H1 (cell line): ENCODE measurements at regions not wholly inside any gene's neighbourhood (a gene's known extent, or its start where the extent isn't known, plus 50 kb on each side); places are given as distances from the start of the nearest gene placed in this dataset.

Experiments
- CTCF ChIA-PET: fragments of 300-600 bp; sonication (Branson Sonifier 250); formaldehyde crosslinking; loops from one replicate; lab custom pipeline; 2021; ENCODE audit not compliant: partially characterized antibody; lab: Charles Lee
- POLR2A ChIA-PET: fragments of 300-600 bp; sonication (Branson Sonifier 250); formaldehyde crosslinking; loops from one replicate; lab custom pipeline; 2021; ENCODE audit warnings: inconsistent platforms; ENCODE audit not compliant: partially characterized antibody; lab: Charles Lee
- DNase-seq, 2 experiments: peaks; one replicate each; pipeline versions ENCODE4 v3.0.0 to v3.0.0-alpha.2; 2010 to 2022; ENCODE audit warnings: low spot score in 2 of 2, low read depth in 1 of 2, mixed read lengths in 1 of 2
- FAIRE-seq: peaks from 2 replicates; lab custom pipeline; 2011; peaks lifted over from hg19 to GRCh38; lab: Jason Lieb, UNC
- H2AFZ ChIP-seq: 2 replicates; pipeline ENCODE4 v1.8.1; 2012; ENCODE audit warnings: low read length, inconsistent platforms
- H2AK5ac ChIP-seq: 2 replicates; pipeline ENCODE4 v1.6.1; 2013; ENCODE audit warnings: low read depth, low read length
- H2BK120ac ChIP-seq: replicated peaks from 2 replicates; pipeline ENCODE3; 2013; ENCODE audit warnings: low read depth, low read length, inconsistent platforms
- H2BK12ac ChIP-seq: 2 replicates; pipeline ENCODE4 v1.6.1; 2013; ENCODE audit warnings: low read depth, low read length
- H2BK15ac ChIP-seq: 2 replicates; pipeline ENCODE4 v1.6.1; 2013; ENCODE audit warnings: low read length
- H2BK20ac ChIP-seq: 2 replicates; pipeline ENCODE4 v1.6.1; 2013; ENCODE audit warnings: low read length
- H2BK5ac ChIP-seq: 2 replicates; pipeline ENCODE4 v1.6.1; 2013; ENCODE audit warnings: low read depth, low read length
- H3K14ac ChIP-seq: 2 replicates; pipeline ENCODE4 v1.6.1; 2013; ENCODE audit warnings: inconsistent platforms; ENCODE audit not compliant: insufficient read length
- H3K18ac ChIP-seq: 2 replicates; pipeline ENCODE4 v1.6.1; 2013; ENCODE audit warnings: low read length; ENCODE audit errors: extremely low read depth
- H3K23ac ChIP-seq: 2 replicates; pipeline ENCODE4 v1.6.1; 2013; ENCODE audit warnings: inconsistent platforms; ENCODE audit not compliant: insufficient read length
- H3K23me2 ChIP-seq: 2 replicates; pipeline ENCODE4 v1.6.1; 2013; ENCODE audit warnings: low read depth, low read length
- H3K27ac ChIP-seq: 2 replicates; pipeline ENCODE4 v1.6.1; 2011; ENCODE audit warnings: low read depth, low read length, inconsistent platforms
- H3K27me3 ChIP-seq, 4 experiments: replicated peaks in 1 of 4; 1 replicate in 1 of 4; 2 replicates in 3 of 4; pipeline versions ENCODE4 v1.6.1 to v1.8.1; 2011 to 2013; ENCODE audit warnings: low read length in 3 of 4, mild to moderate bottlenecking in 3 of 4, inconsistent platforms in 2 of 4, mixed read lengths in 2 of 4, moderate library complexity in 1 of 4; ENCODE audit not compliant: control insufficient read depth in 3 of 4, insufficient read depth in 3 of 4; ENCODE audit errors: extremely low read depth in 1 of 4
- H3K36me3 ChIP-seq, 4 experiments: 2 replicates each; pipeline versions ENCODE4 v1.6.1 to v1.8.1; 2011 to 2013; ENCODE audit warnings: mild to moderate bottlenecking in 4 of 4, low read length in 3 of 4, moderate library complexity in 2 of 4, control low read depth in 1 of 4, inconsistent platforms in 1 of 4; ENCODE audit not compliant: insufficient read depth in 4 of 4, control insufficient read depth in 2 of 4
- H3K4ac ChIP-seq: replicated peaks from 2 replicates; pipeline ENCODE3; 2013; ENCODE audit warnings: low read length, low read depth, mixed read lengths, inconsistent platforms; ENCODE audit not compliant: insufficient read length
- H3K4me1 ChIP-seq, 4 experiments: replicated peaks in 1 of 4; 1 replicate in 1 of 4; 2 replicates in 3 of 4; pipeline versions ENCODE4 v1.6.1 to v1.8.1; 2011 to 2013; ENCODE audit warnings: low read length in 3 of 4, inconsistent platforms in 2 of 4, mixed read lengths in 1 of 4; ENCODE audit not compliant: insufficient read depth in 4 of 4, control insufficient read depth in 3 of 4
- H3K4me2 ChIP-seq, 2 experiments: 2 replicates each; pipeline versions ENCODE4 v1.6.1 to v1.8.1; 2011 to 2013; ENCODE audit warnings: low read depth in 2 of 2, low read length in 2 of 2, control low read depth in 1 of 2, inconsistent platforms in 1 of 2, mild to moderate bottlenecking in 1 of 2; ENCODE audit not compliant: insufficient read depth in 1 of 2
- H3K4me3 ChIP-seq, 4 experiments: fragments of 200-600, 300-600 bp in 1 of 4; sonication (generic), shearing (Covaris generic), sonication (Bioruptor Twin) in 1 of 4; 2 replicates each; pipeline versions ENCODE4 v1.5.1 to v1.8.1; 2011 to 2016; ENCODE audit warnings: low read length in 4 of 4, low read depth in 3 of 4, control low read depth in 2 of 4, inconsistent platforms in 2 of 4, mild to moderate bottlenecking in 2 of 4, mixed read lengths in 1 of 4, moderate library complexity in 1 of 4; ENCODE audit not compliant: insufficient read depth in 2 of 4; ENCODE audit errors: extremely low read depth in 1 of 4
- H3K56ac ChIP-seq: replicated peaks from 2 replicates; pipeline ENCODE3; 2013; ENCODE audit warnings: low read depth, mild to moderate bottlenecking, mixed read lengths, low read length, inconsistent platforms; ENCODE audit not compliant: insufficient read length
- H3K79me1 ChIP-seq: 2 replicates; pipeline ENCODE4 v1.6.1; 2013; ENCODE audit warnings: low read depth, low read length, control low read depth
- H3K79me2 ChIP-seq, 2 experiments: 2 replicates each; pipeline versions ENCODE4 v1.6.1 to v1.8.1; 2012 to 2013; ENCODE audit warnings: low read length in 2 of 2, mild to moderate bottlenecking in 2 of 2, inconsistent platforms in 1 of 2; ENCODE audit not compliant: insufficient read depth in 2 of 2, control insufficient read depth in 1 of 2
- H3K9ac ChIP-seq, 4 experiments: replicated peaks in 1 of 4; 1 replicate in 1 of 4; 2 replicates in 3 of 4; pipeline versions ENCODE4 v1.6.1 to v1.8.1; 2011 to 2013; ENCODE audit warnings: low read depth in 3 of 4, low read length in 3 of 4, control low read depth in 2 of 4, mild to moderate bottlenecking in 2 of 4, moderate library complexity in 2 of 4, inconsistent platforms in 1 of 4; ENCODE audit errors: extremely low read depth in 1 of 4
- H3K9me3 ChIP-seq, 2 experiments: 2 replicates each; pipeline versions ENCODE4 v1.6.1 to v1.8.1; 2012 to 2013; ENCODE audit warnings: mild to moderate bottlenecking in 2 of 2, moderate library complexity in 2 of 2, control low read depth in 1 of 2, inconsistent platforms in 1 of 2, low read depth in 1 of 2, low read length in 1 of 2, mixed read lengths in 1 of 2; ENCODE audit not compliant: insufficient read depth in 2 of 2
- H4K20me1 ChIP-seq, 2 experiments: replicated peaks in 1 of 2; 2 replicates each; pipeline versions ENCODE3 to v1.8.1; 2011 to 2013; ENCODE audit warnings: inconsistent platforms in 2 of 2, low read length in 2 of 2, mild to moderate bottlenecking in 1 of 2; ENCODE audit not compliant: insufficient read depth in 2 of 2, control insufficient read depth in 1 of 2
- H4K5ac ChIP-seq: 2 replicates; pipeline ENCODE4 v1.6.1; 2013; ENCODE audit warnings: low read length, low read depth, mixed read lengths, inconsistent platforms; ENCODE audit not compliant: insufficient read length
- H4K8ac ChIP-seq: 2 replicates; pipeline ENCODE4 v1.8.0; 2013; ENCODE audit warnings: mild to moderate bottlenecking, moderate library complexity, low read length, inconsistent platforms; ENCODE audit not compliant: insufficient read depth; ENCODE audit errors: extremely low read depth
- H4K91ac ChIP-seq: replicated peaks from 2 replicates; pipeline ENCODE3; 2013; ENCODE audit warnings: low read length, mixed read lengths, inconsistent platforms; ENCODE audit not compliant: insufficient read length
- CHD2 ChIP-seq: IDR thresholded peaks from 2 replicates; pipeline ENCODE4 v1.6.1; 2012; ENCODE audit warnings: low read length, improper control_type of control experiment
- CTBP2 ChIP-seq: IDR thresholded peaks from 2 replicates; pipeline ENCODE4 v1.7.0; 2011; ENCODE audit warnings: borderline replicate concordance, mild to moderate bottlenecking, moderate library complexity, mixed read lengths, low read length; ENCODE audit not compliant: insufficient read depth, insufficient read length
- EZH2 ChIP-seq: fragments of 200-600 bp; sonication (generic); IDR thresholded peaks from 2 replicates; pipeline ENCODE4 v1.7.1; 2012; ENCODE audit warnings: low read depth, mild to moderate bottlenecking, moderate library complexity, low read length, inconsistent platforms; ENCODE audit not compliant: severe bottlenecking
- HDAC2 ChIP-seq, 2 experiments: fragments of 300-600 bp in 1 of 2; sonication (generic) in 1 of 2; IDR thresholded peaks; 2 replicates each; pipeline ENCODE4 v1.6.1; 2011 to 2012; ENCODE audit warnings: low read depth in 2 of 2, low read length in 2 of 2, mild to moderate bottlenecking in 2 of 2, moderate library complexity in 2 of 2, borderline replicate concordance in 1 of 2, inconsistent platforms in 1 of 2
- POLR2A ChIP-seq, 2 experiments: IDR thresholded peaks; 1 replicate in 1 of 2; 2 replicates in 1 of 2; pipeline ENCODE4 v1.6.1; 2011; ENCODE audit warnings: low read depth in 2 of 2, low read length in 2 of 2, mild to moderate bottlenecking in 2 of 2; ENCODE audit errors: control extremely low read depth in 1 of 2
- POU5F1 ChIP-seq: IDR thresholded peaks from 2 replicates; pipeline ENCODE4 v1.6.1; 2011; ENCODE audit warnings: low read depth, mild to moderate bottlenecking, low read length, moderate library complexity
- SAP30 ChIP-seq: fragments of 300-600 bp; sonication (generic); IDR thresholded peaks from 2 replicates; pipeline ENCODE4 v1.7.1; 2012; ENCODE audit warnings: low read length, moderate library complexity, mild to moderate bottlenecking, inconsistent platforms; ENCODE audit not compliant: insufficient read depth, insufficient replicate concordance
- SIN3A ChIP-seq, 2 experiments: IDR thresholded peaks in 1 of 2; conservative IDR thresholded peaks in 1 of 2; 2 replicates each; pipeline ENCODE4 v1.6.1; 2011 to 2012; ENCODE audit warnings: low read length in 2 of 2, improper control_type of control experiment in 1 of 2, low read depth in 1 of 2, mild to moderate bottlenecking in 1 of 2
- SIRT6 ChIP-seq: IDR thresholded peaks from one replicate; pipeline ENCODE4 v1.7.1; 2012; ENCODE audit warnings: low read length, inconsistent platforms
- TAF7 ChIP-seq: optimal IDR thresholded peaks from 2 replicates; pipeline ENCODE3; 2011; ENCODE audit warnings: low read depth, mild to moderate bottlenecking, inconsistent platforms, low read length, moderate library complexity, borderline replicate concordance
- TEAD4 ChIP-seq: IDR thresholded peaks from 2 replicates; pipeline ENCODE4 v1.6.1; 2012; ENCODE audit warnings: low read depth, low read length, inconsistent platforms, mixed read lengths
- WGBS, 2 experiments: shearing (Covaris generic) in 1 of 2; methylation state at CpG; one replicate each; pipeline versions ENCODE4 v1.1.6 to v1.1.7; 2013 to 2015; ENCODE audit warnings: low lambda C conversion rate in 2 of 2, mixed read lengths in 2 of 2, inconsistent platforms in 1 of 2, low coverage in 1 of 2, missing lambda C conversion rate in 1 of 2; ENCODE audit not compliant: insufficient replicate concordance in 2 of 2, insufficient coverage in 1 of 2, insufficient read length in 1 of 2; ENCODE audit errors: extremely low coverage in 1 of 2, missing lambda C conversion rate in 1 of 2; 5-methylcytosine and 5-hydroxymethylcytosine counted together
- TF ChIP-seq, protein P1 (sequence below): IDR thresholded peaks from 2 replicates; pipeline ENCODE4 v1.6.1; 2011; ENCODE audit warnings: low read depth, mild to moderate bottlenecking, low read length; ENCODE audit not compliant: insufficient read depth
- TF ChIP-seq, protein P2 (sequence below): IDR thresholded peaks from 2 replicates; pipeline ENCODE4 v1.6.1; 2012; ENCODE audit warnings: inconsistent platforms

DNA sequence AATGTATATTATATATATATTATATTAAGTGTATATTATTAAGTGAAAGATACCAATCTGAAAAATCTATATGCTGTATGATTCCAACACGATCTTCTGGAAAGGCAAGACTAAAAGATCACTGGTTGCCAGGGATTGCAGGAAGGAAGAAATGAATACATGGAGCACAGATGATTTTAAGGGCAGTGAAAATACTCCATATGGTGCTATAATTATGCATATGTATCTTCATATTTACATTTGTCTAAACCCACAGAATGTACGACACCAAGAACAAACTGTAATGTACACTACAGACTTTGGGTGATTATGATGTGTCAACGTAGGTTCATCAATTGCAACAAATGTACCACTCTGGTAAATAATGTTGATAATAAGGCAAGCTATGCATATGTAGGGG, 194.7 kb upstream of the MME start:
- H3K23me2 ChIP-seq = no peaks in the 10 kb centered on the region
- H3K4me1 ChIP-seq = no peaks in the 10 kb centered on the region
- no peak for FAIRE-seq
- H2AK5ac ChIP-seq = no peak overlapping the region
- ChIA-PET POLR2A (no interaction called here), CTCF (interaction anchor here (1.9 kb wide), 1 partner anchor 10 kb away, joined by 4 read pairs; no protein-coding TSS in a partner anchor)
- H4K91ac ChIP-seq = no peak overlapping the region
- no peak overlapping the region for H2BK5ac ChIP-seq
- WGBS, 2 experiments = 88% methylated on average over 3 of the region's 3 CpGs; no CpG with 5 or more reads in 1 of the 2 experiments
- H3K27me3 ChIP-seq = no peaks in the 10 kb centered on the region
- no peak overlapping the region for H3K18ac ChIP-seq
- H4K5ac ChIP-seq = no peak overlapping the region
- no peaks in the 10 kb centered on the region for H4K20me1 ChIP-seq
- H3K23ac ChIP-seq = no peak overlapping the region
- no peak overlapping the region for H2BK12ac ChIP-seq
- no peak overlapping the region for H3K4me3 ChIP-seq
- H3K4ac ChIP-seq = no peak overlapping the region
- no peak overlapping the region for H3K56ac ChIP-seq
- no peak for DNase-seq
- no peak overlapping the region for H3K4me2 ChIP-seq
- no peak overlapping the region for H2BK120ac ChIP-seq
- H2AFZ ChIP-seq = no peak overlapping the region
- no peak overlapping the region for H3K9ac ChIP-seq
- no peaks in the 10 kb centered on the region for H3K79me1 ChIP-seq
- H3K36me3 ChIP-seq = no peaks in the 10 kb centered on the region
- no peaks in the 10 kb centered on the region for H3K79me2 ChIP-seq
- H2BK20ac ChIP-seq = no peak overlapping the region
- H3K9me3 ChIP-seq = peaks cover 0 to 13% of the 10 kb centered on the region in 2 experiments; a peak in 1 of 4 replicates
- H3K27ac ChIP-seq = no peak overlapping the region
- H4K8ac ChIP-seq = no peak overlapping the region
- no peak overlapping the region for H3K14ac ChIP-seq
- H2BK15ac ChIP-seq = no peak overlapping the region
- TF ChIP-seq SIRT6 = no peak
- TF ChIP-seq EZH2 = no peak
- TF ChIP-seq, protein P1, sequence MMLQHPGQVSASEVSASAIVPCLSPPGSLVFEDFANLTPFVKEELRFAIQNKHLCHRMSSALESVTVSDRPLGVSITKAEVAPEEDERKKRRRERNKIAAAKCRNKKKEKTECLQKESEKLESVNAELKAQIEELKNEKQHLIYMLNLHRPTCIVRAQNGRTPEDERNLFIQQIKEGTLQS = no peak
- TF ChIP-seq POLR2A (IDR thresholded peaks at IDR 0.05; ENCODE audit: control extremely low read depth in 1 of 2, low read depth in 2 of 2, low read length in 2 of 2) = no peak
- no peak for TF ChIP-seq CHD2
- TF ChIP-seq HDAC2 (IDR thresholded peaks at IDR 0.05; ENCODE audit: borderline replicate concordance in 1 of 2, low read depth in 2 of 2, low read length in 2 of 2) = no peak
- no peak for TF ChIP-seq SAP30
- no peak for TF ChIP-seq CTBP2
- no peak for TF ChIP-seq TAF7
- TF ChIP-seq SIN3A (conservative IDR thresholded peaks at IDR 0.05 in 1 of 2, IDR thresholded peaks at IDR 0.05 in 1 of 2; ENCODE audit: low read depth in 1 of 2, low read length in 2 of 2) = no peak
- TF ChIP-seq, protein P2, sequence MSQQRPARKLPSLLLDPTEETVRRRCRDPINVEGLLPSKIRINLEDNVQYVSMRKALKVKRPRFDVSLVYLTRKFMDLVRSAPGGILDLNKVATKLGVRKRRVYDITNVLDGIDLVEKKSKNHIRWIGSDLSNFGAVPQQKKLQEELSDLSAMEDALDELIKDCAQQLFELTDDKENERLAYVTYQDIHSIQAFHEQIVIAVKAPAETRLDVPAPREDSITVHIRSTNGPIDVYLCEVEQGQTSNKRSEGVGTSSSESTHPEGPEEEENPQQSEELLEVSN = no peak
- TF ChIP-seq TEAD4 = no peak
- TF ChIP-seq POU5F1 = no peak
